ENCODE measurements at regions not wholly inside any gene's neighbourhood (a gene's known extent, or its start where the extent isn't known, plus 50 kb on each side); places are given as distances from the start of the nearest gene placed in this dataset.

DNA sequence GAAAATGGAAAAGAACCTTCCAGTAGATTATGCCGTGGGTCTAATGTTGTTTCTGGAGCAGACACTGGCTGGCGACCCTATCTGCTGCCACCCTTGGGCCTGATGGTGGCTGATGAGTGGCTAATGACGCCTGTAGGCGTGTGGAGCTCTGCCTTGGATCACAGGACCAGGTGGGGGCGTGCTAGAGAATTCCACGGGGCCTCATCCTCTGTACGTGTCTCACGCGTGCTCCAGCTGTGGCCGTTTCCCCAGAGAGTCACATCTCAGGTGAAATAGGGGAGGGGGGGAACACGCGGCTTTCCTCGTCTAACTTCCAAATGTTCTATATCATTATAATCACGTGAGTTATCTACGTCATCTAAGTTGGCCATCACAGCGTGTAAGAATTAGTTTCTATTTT lies 160.9 kb upstream of the SMIM21 start:
- H3K27me3 ChIP-seq = no peaks in the 10 kb centered on the region
- no peak overlapping the region for H3K9ac ChIP-seq
- Mint-ChIP-seq H3K27me3 (ENCODE audit: insufficient read depth, low read depth) (no peaks in the 10 kb centered on the region), H3K27ac (no peak overlapping the region), H3K4me1 (peaks cover 3% of the 10 kb centered on the region), H3K4me3 (no peak overlapping the region), H3K9me3 (peaks cover 23% of the 10 kb centered on the region), H3K36me3 (no peaks in the 10 kb centered on the region)
- no peak overlapping the region for H3K4me2 ChIP-seq
- H3K9me3 ChIP-seq (ENCODE audit: low read depth) = peaks cover 14% of the 10 kb centered on the region
- H3F3A ChIP-seq (ENCODE audit: low read depth) = no peaks in the 10 kb centered on the region
- DNase-seq (ENCODE audit: low spot score) = no peak
- H2AFZ ChIP-seq (replicated peaks) = no peak overlapping the region
- no peaks in the 10 kb centered on the region for H3K36me3 ChIP-seq
- H3K4me1 ChIP-seq = no peaks in the 10 kb centered on the region
- TF ChIP-seq EZH2 (IDR thresholded peaks at IDR 0.05) = no peak
- TF ChIP-seq EZH2phosphoT487 (IDR thresholded peaks at IDR 0.05) = no peak
- no peak for TF ChIP-seq CTCF (IDR thresholded peaks at IDR 0.05)
- H3K27ac ChIP-seq = no peak overlapping the region
- no peak overlapping the region for H3K4me3 ChIP-seq
- H4K20me1 ChIP-seq (ENCODE audit: low read depth) = no peaks in the 10 kb centered on the region
- H3K79me2 ChIP-seq (ENCODE audit: low read depth) = no peaks in the 10 kb centered on the region

- no peak overlapping the region for H3K9ac ChIP-seq
- H3K4me2 ChIP-seq = no peak overlapping the region
- H3K9me3 ChIP-seq (ENCODE audit: low read depth) = peaks cover 8% of the 10 kb centered on the region
- no peak overlapping the region for H3K27ac ChIP-seq
- no peaks in the 10 kb centered on the region for H3K36me3 ChIP-seq
- H3K4me3 ChIP-seq = no peak overlapping the region
- H3K27me3 Mint-ChIP-seq (ENCODE audit: insufficient read depth, low read depth) = no peaks in the 10 kb centered on the region
- H3K27me3 ChIP-seq = no peaks in the 10 kb centered on the region
- H3K4me3 Mint-ChIP-seq = no peak overlapping the region
- no peaks in the 10 kb centered on the region for H3F3A ChIP-seq (ENCODE audit: low read depth)
- H4K20me1 ChIP-seq (ENCODE audit: low read depth) = no peaks in the 10 kb centered on the region
- no peaks in the 10 kb centered on the region for H3K79me2 ChIP-seq (ENCODE audit: low read depth)
- no peaks in the 10 kb centered on the region for H3K4me1 ChIP-seq
- H3K27ac Mint-ChIP-seq = no peak overlapping the region
- H3K36me3 Mint-ChIP-seq = no peaks in the 10 kb centered on the region
- TF ChIP-seq CTCF (IDR thresholded peaks at IDR 0.05) (no peak), EZH2 (IDR thresholded peaks at IDR 0.05) (no peak), EZH2phosphoT487 (IDR thresholded peaks at IDR 0.05) (no peak)
- H3K4me1 Mint-ChIP-seq = peaks cover 3% of the 10 kb centered on the region
- H2AFZ ChIP-seq (replicated peaks) = no peak overlapping the region
- peaks cover 13% of the 10 kb centered on the region for H3K9me3 Mint-ChIP-seq
- DNase-seq (ENCODE audit: low spot score) = no peak
Observed at GRCh38 chr18:75587131-75587530, 159.6 kb upstream of the SMIM21 start.

- H3K4me2 ChIP-seq = no peak overlapping the region
- peak overlapping the region; percentile 76 for H2AFZ ChIP-seq (replicated peaks)
- no peaks in the 10 kb centered on the region for H3K27me3 Mint-ChIP-seq (ENCODE audit: insufficient read depth, low read depth)
- H3K9me3 ChIP-seq (ENCODE audit: low read depth) = no peaks in the 10 kb centered on the region
- H3K4me3 Mint-ChIP-seq = no peak overlapping the region
- no peaks in the 10 kb centered on the region for H3K36me3 Mint-ChIP-seq
- TF ChIP-seq EZH2 (IDR thresholded peaks at IDR 0.05) = no peak
- TF ChIP-seq EZH2phosphoT487 (IDR thresholded peaks at IDR 0.05) = no peak
- TF ChIP-seq CTCF (IDR thresholded peaks at IDR 0.05) = no peak
- no peaks in the 10 kb centered on the region for H3K79me2 ChIP-seq (ENCODE audit: low read depth)
- H3K27ac Mint-ChIP-seq = no peak overlapping the region
- peaks cover 3% of the 10 kb centered on the region for H3K4me1 Mint-ChIP-seq
- H4K20me1 ChIP-seq (ENCODE audit: low read depth) = no peaks in the 10 kb centered on the region
- DNase-seq (ENCODE audit: low spot score) = no peak
- H3K27me3 ChIP-seq = no peaks in the 10 kb centered on the region
- no peaks in the 10 kb centered on the region for H3K36me3 ChIP-seq
- no peak overlapping the region for H3K27ac ChIP-seq
- H3K9ac ChIP-seq = no peak overlapping the region
- peaks cover 5% of the 10 kb centered on the region for H3K9me3 Mint-ChIP-seq
- H3K4me1 ChIP-seq = peaks cover 5% of the 10 kb centered on the region
- H3F3A ChIP-seq (ENCODE audit: low read depth) = no peaks in the 10 kb centered on the region
- no peak overlapping the region for H3K4me3 ChIP-seq
Observed at GRCh38 chr18:75586130-75586889, 158.8 kb upstream of the SMIM21 start.
